ENCODE measurements at regions not wholly inside any gene's neighbourhood (a gene's known extent, or its start where the extent isn't known, plus 50 kb on each side); places are given as distances from the start of the nearest gene placed in this dataset.

- no peak for DNase-seq (ENCODE audit: low spot score)
- WGBS = 90% methylated on average over 3 of the region's 3 CpGs
- Histone ChIP-seq H3K4me1 (ENCODE audit: control insufficient read depth in 4 of 4, insufficient read depth in 4 of 4, low read length in 3 of 4) (peaks cover 0 to 11% (median 6%) of the 10 kb centered on the region in 4 donors), H3K27ac (ENCODE audit: low read depth in 1 of 2, low read length in 2 of 2) (no peak overlapping the region), H3K27me3 (ENCODE audit: control insufficient read depth in 4 of 4, insufficient read depth in 4 of 4, low read length in 3 of 4) (no peaks in the 10 kb centered on the region), H3K36me3 (ENCODE audit: control insufficient read depth in 4 of 4, insufficient read depth in 3 of 4, low read depth in 1 of 4, low read length in 3 of 4) (no peaks in the 10 kb centered on the region), H3K4me3 (ENCODE audit: low read depth in 1 of 3, low read length in 3 of 3) (no peak overlapping the region), H3K9me3 (ENCODE audit: control insufficient read depth in 4 of 4, low read length in 3 of 4) (no peaks in the 10 kb centered on the region), H3K9ac (ENCODE audit: low read depth in 1 of 2, low read length in 2 of 2) (no peak overlapping the region)
- TF ChIP-seq HNF4A (conservative IDR thresholded peaks at IDR 0.05) = no peak
- no peak for TF ChIP-seq EGR1 (IDR thresholded peaks at IDR 0.05; ENCODE audit: low read depth in 2 of 2)
- TF ChIP-seq RAD21 (IDR thresholded peaks at IDR 0.05) = no peak
- TF ChIP-seq, protein P1, sequence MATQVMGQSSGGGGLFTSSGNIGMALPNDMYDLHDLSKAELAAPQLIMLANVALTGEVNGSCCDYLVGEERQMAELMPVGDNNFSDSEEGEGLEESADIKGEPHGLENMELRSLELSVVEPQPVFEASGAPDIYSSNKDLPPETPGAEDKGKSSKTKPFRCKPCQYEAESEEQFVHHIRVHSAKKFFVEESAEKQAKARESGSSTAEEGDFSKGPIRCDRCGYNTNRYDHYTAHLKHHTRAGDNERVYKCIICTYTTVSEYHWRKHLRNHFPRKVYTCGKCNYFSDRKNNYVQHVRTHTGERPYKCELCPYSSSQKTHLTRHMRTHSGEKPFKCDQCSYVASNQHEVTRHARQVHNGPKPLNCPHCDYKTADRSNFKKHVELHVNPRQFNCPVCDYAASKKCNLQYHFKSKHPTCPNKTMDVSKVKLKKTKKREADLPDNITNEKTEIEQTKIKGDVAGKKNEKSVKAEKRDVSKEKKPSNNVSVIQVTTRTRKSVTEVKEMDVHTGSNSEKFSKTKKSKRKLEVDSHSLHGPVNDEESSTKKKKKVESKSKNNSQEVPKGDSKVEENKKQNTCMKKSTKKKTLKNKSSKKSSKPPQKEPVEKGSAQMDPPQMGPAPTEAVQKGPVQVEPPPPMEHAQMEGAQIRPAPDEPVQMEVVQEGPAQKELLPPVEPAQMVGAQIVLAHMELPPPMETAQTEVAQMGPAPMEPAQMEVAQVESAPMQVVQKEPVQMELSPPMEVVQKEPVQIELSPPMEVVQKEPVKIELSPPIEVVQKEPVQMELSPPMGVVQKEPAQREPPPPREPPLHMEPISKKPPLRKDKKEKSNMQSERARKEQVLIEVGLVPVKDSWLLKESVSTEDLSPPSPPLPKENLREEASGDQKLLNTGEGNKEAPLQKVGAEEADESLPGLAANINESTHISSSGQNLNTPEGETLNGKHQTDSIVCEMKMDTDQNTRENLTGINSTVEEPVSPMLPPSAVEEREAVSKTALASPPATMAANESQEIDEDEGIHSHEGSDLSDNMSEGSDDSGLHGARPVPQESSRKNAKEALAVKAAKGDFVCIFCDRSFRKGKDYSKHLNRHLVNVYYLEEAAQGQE (IDR thresholded peaks at IDR 0.05) = no peak
- no peak for TF ChIP-seq TAF1 (conservative IDR thresholded peaks at IDR 0.05)
- TF ChIP-seq MAX (IDR thresholded peaks at IDR 0.05) = no peak
- no peak for TF ChIP-seq GABPA (IDR thresholded peaks at IDR 0.05 in 1 of 2, conservative IDR thresholded peaks at IDR 0.05 in 1 of 2)
- no peak for TF ChIP-seq HNF4G (IDR thresholded peaks at IDR 0.05)
- TF ChIP-seq YY1 (IDR thresholded peaks at IDR 0.05) = no peak
Measured at GRCh38 chr22:40112595-40112994, 65.1 kb upstream of the TNRC6B start.

GRCh38 chr22:40113696-40114095 lies 64.0 kb upstream of the TNRC6B start:
- no peak overlapping the region for H3K27ac ChIP-seq (ENCODE audit: low read depth in 1 of 2, low read length in 2 of 2)
- no peak for DNase-seq (ENCODE audit: low spot score)
- H3K27me3 ChIP-seq (ENCODE audit: control insufficient read depth in 4 of 4, insufficient read depth in 4 of 4, low read length in 3 of 4) = no peaks in the 10 kb centered on the region
- no peaks in the 10 kb centered on the region for H3K36me3 ChIP-seq (ENCODE audit: control insufficient read depth in 4 of 4, insufficient read depth in 3 of 4, low read depth in 1 of 4, low read length in 3 of 4)
- H3K4me1 ChIP-seq (ENCODE audit: control insufficient read depth in 4 of 4, insufficient read depth in 4 of 4, low read length in 3 of 4) = peaks cover 0 to 3% (median 0%) of the 10 kb centered on the region in 4 donors
- no peaks in the 10 kb centered on the region for H3K9me3 ChIP-seq (ENCODE audit: control insufficient read depth in 4 of 4, low read length in 3 of 4)
- no peak overlapping the region for H3K4me3 ChIP-seq (ENCODE audit: low read depth in 1 of 3, low read length in 3 of 3)
- TF ChIP-seq RXRA (IDR thresholded peaks at IDR 0.05) = no peak
- no peak for TF ChIP-seq FOXA1 (IDR thresholded peaks at IDR 0.05)
- TF ChIP-seq, protein P2, sequence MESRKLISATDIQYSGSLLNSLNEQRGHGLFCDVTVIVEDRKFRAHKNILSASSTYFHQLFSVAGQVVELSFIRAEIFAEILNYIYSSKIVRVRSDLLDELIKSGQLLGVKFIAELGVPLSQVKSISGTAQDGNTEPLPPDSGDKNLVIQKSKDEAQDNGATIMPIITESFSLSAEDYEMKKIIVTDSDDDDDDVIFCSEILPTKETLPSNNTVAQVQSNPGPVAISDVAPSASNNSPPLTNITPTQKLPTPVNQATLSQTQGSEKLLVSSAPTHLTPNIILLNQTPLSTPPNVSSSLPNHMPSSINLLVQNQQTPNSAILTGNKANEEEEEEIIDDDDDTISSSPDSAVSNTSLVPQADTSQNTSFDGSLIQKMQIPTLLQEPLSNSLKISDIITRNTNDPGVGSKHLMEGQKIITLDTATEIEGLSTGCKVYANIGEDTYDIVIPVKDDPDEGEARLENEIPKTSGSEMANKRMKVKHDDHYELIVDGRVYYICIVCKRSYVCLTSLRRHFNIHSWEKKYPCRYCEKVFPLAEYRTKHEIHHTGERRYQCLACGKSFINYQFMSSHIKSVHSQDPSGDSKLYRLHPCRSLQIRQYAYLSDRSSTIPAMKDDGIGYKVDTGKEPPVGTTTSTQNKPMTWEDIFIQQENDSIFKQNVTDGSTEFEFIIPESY (IDR thresholded peaks at IDR 0.05) = no peak
- TF ChIP-seq TAF1 (conservative IDR thresholded peaks at IDR 0.05) = no peak
- TF ChIP-seq CTCF (IDR thresholded peaks at IDR 0.05; ENCODE audit: low read depth, low read length, missing input control) = no peak
- TF ChIP-seq YY1 (IDR thresholded peaks at IDR 0.05) = no peak
- H3K9ac ChIP-seq (ENCODE audit: low read depth in 1 of 2, low read length in 2 of 2) = no peak overlapping the region
- whole genome bisulfite sequencing = 97% methylated on average over 2 of the region's 2 CpGs

Data from liver (tissue), 8 donors.